SK-N-SH (cell line): ENCODE measurements at regions not wholly inside any gene's neighbourhood (a gene's known extent, or its start where the extent isn't known, plus 50 kb on each side); places are given as distances from the start of the nearest gene placed in this dataset.

Experiments used
- CTCF ChIA-PET: fragments of 300-600, 350-600 bp; formaldehyde crosslinking; extraction: SDS; loops from one replicate; lab custom pipeline; 2021; lab: Yijun Ruan, JAX
- POLR2A ChIA-PET: fragments of 350-600 bp; sonication (Branson Sonifier 250); formaldehyde crosslinking; extraction: SDS; loops from one replicate; lab custom pipeline; 2020; ENCODE audit warnings: antibody characterized with exemption, inconsistent platforms; lab: Yijun Ruan, JAX
- DNase-seq: peaks from one replicate; pipeline ENCODE4 v3.0.0; 2012
- H2AFZ ChIP-seq: fragments of 200-600 bp; sonication (generic); 2 replicates; pipeline ENCODE4 v1.8.1; 2016; ENCODE audit warnings: antibody characterized with exemption, mild to moderate bottlenecking, low read depth
- H3F3A ChIP-seq: fragments of 200-600 bp; sonication (generic); replicated peaks from 2 replicates; pipeline ENCODE3; 2016; ENCODE audit warnings: antibody characterized with exemption, mild to moderate bottlenecking; ENCODE audit not compliant: insufficient read depth
- H3K27ac ChIP-seq, 2 experiments: fragments of 200-500 bp in 1 of 2; fragments of 200-600 bp in 1 of 2; sonication (Bioruptor generic) in 1 of 2; sonication (generic), shearing (Covaris generic) in 1 of 2; 2 replicates each; pipeline versions ENCODE4 v1.5.1 to v1.6.1; 2014 to 2016; ENCODE audit warnings: low read depth in 2 of 2, inconsistent platforms in 1 of 2, low read length in 1 of 2, mild to moderate bottlenecking in 1 of 2, mixed read lengths in 1 of 2
- H3K27me3 ChIP-seq: fragments of 200-600 bp; sonication (generic), shearing (Covaris generic); 2 replicates; pipeline ENCODE4 v1.6.1; 2016; ENCODE audit warnings: mixed run types; ENCODE audit not compliant: insufficient read depth
- H3K36me3 ChIP-seq, 2 experiments: fragments of 200-500 bp in 1 of 2; fragments of 200-600 bp in 1 of 2; sonication (Bioruptor generic) in 1 of 2; sonication (generic) in 1 of 2; replicated peaks in 1 of 2; 2 replicates each; pipeline versions ENCODE3 to v1.5.1; 2014 to 2016; ENCODE audit warnings: low read length in 1 of 2, mild to moderate bottlenecking in 1 of 2; ENCODE audit not compliant: insufficient read depth in 2 of 2, control insufficient read depth in 1 of 2
- H3K4me1 ChIP-seq, 2 experiments: fragments of 200-500 bp in 1 of 2; fragments of 200-600 bp in 1 of 2; sonication (Bioruptor generic) in 1 of 2; sonication (generic), shearing (Covaris generic) in 1 of 2; 2 replicates each; pipeline versions ENCODE4 v1.5.1 to v1.6.1; 2014 to 2016; ENCODE audit warnings: low read depth in 1 of 2, low read length in 1 of 2, mixed run types in 1 of 2; ENCODE audit not compliant: insufficient read depth in 2 of 2, control insufficient read depth in 1 of 2
- H3K4me2 ChIP-seq: fragments of 200-600 bp; sonication (generic), shearing (Covaris generic); 2 replicates; pipeline ENCODE4 v1.6.1; 2017; ENCODE audit warnings: mixed run types
- H3K4me3 ChIP-seq, 2 experiments: fragments of 200-500 bp in 1 of 2; fragments of 200-600 bp in 1 of 2; sonication (Bioruptor generic) in 1 of 2; sonication (generic), shearing (Covaris generic) in 1 of 2; 2 replicates each; pipeline versions ENCODE4 v1.5.1 to v1.8.1; 2014 to 2016; ENCODE audit warnings: low read depth in 2 of 2, inconsistent platforms in 1 of 2, low read length in 1 of 2, mild to moderate bottlenecking in 1 of 2, mixed read lengths in 1 of 2, moderate library complexity in 1 of 2
- H3K79me2 ChIP-seq: fragments of 200-600 bp; sonication (generic); 2 replicates; pipeline ENCODE4 v1.8.1; 2017; ENCODE audit warnings: mild to moderate bottlenecking; ENCODE audit not compliant: insufficient read depth
- H3K9ac ChIP-seq: fragments of 200-600 bp; sonication (generic); 2 replicates; pipeline ENCODE4 v1.6.1; 2017; ENCODE audit warnings: mixed run types
- H3K9me2 ChIP-seq: fragments of 200-600 bp; sonication (generic); 2 replicates; pipeline ENCODE4 v1.6.1; 2017; ENCODE audit warnings: mixed run types
- H3K9me3 ChIP-seq: fragments of 200-600 bp; sonication (generic); 2 replicates; pipeline ENCODE4 v1.6.1; 2017; ENCODE audit warnings: mixed run types, mild to moderate bottlenecking, moderate library complexity
- H4K20me1 ChIP-seq: fragments of 200-600 bp; sonication (generic); 2 replicates; pipeline ENCODE4 v1.6.1; 2017; ENCODE audit warnings: mild to moderate bottlenecking, mixed run types; ENCODE audit not compliant: insufficient read depth
- ELF1 ChIP-seq: IDR thresholded peaks from 2 replicates; pipeline ENCODE4 v1.4.0; 2012
- EZH2phosphoT487 ChIP-seq: fragments of 200-600 bp; sonication (generic); IDR thresholded peaks from 2 replicates; pipeline ENCODE4 v1.6.1; 2017; ENCODE audit warnings: low read depth, mixed run types, mild to moderate bottlenecking, antibody characterized with exemption, moderate library complexity, borderline replicate concordance
- FOSL2 ChIP-seq: IDR thresholded peaks from 2 replicates; pipeline ENCODE4 v1.4.0; 2012; ENCODE audit warnings: low read depth, mild to moderate bottlenecking, moderate library complexity, borderline replicate concordance
- GATA2 ChIP-seq: sonication (generic); formaldehyde crosslinking; IDR thresholded peaks from 2 replicates; pipeline ENCODE4 v1.5.0; 2020; ENCODE audit warnings: mild to moderate bottlenecking, missing genetic modification reagents
- MXI1 ChIP-seq: IDR thresholded peaks from 2 replicates; pipeline ENCODE4 v1.6.1; 2012; ENCODE audit warnings: mild to moderate bottlenecking, low read depth, low read length, improper control_type of control experiment
- NFIC ChIP-seq: IDR thresholded peaks from 2 replicates; pipeline ENCODE4 v1.4.0; 2012; ENCODE audit warnings: borderline replicate concordance
- NRF1 ChIP-seq: IDR thresholded peaks from 2 replicates; pipeline ENCODE4 v1.6.1; 2012; ENCODE audit warnings: low read depth, mild to moderate bottlenecking, low read length
- RCOR1 ChIP-seq: fragments of 150-350 bp; IDR thresholded peaks from 2 replicates; pipeline ENCODE4 v1.6.1; 2017; ENCODE audit warnings: antibody characterized with exemption, low read length
- SIN3A ChIP-seq: IDR thresholded peaks from 2 replicates; pipeline ENCODE4 v1.6.1; 2012; ENCODE audit warnings: low read depth, mild to moderate bottlenecking, low read length, moderate library complexity, borderline replicate concordance
- SMC3 ChIP-seq: IDR thresholded peaks from 2 replicates; pipeline ENCODE4 v1.6.1; 2012; ENCODE audit warnings: low read depth, low read length, improper control_type of control experiment
- TEAD4 ChIP-seq: IDR thresholded peaks from 2 replicates; pipeline ENCODE4 v1.4.0; 2012; ENCODE audit warnings: mild to moderate bottlenecking, borderline replicate concordance; ENCODE audit not compliant: insufficient read depth
- WGBS: methylation state at CpG from one replicate; pipeline ENCODE4 v1.1.6; 2017; ENCODE audit warnings: low lambda C conversion rate; 5-methylcytosine and 5-hydroxymethylcytosine counted together
- TF ChIP-seq, protein P1 (sequence below): fragments of 150-350 bp; IDR thresholded peaks from 2 replicates; pipeline ENCODE4 v1.6.1; 2016; ENCODE audit warnings: mild to moderate bottlenecking, low read depth, low read length
- TF ChIP-seq, protein P2 (sequence below): fragments of 200-600 bp; sonication (generic); IDR thresholded peaks from 2 replicates; pipeline ENCODE4 v1.6.1; 2017; ENCODE audit warnings: antibody characterized with exemption, mild to moderate bottlenecking, moderate library complexity
- TF ChIP-seq, protein P3 (sequence below): IDR thresholded peaks from 2 replicates; pipeline ENCODE4; 2012
- TF ChIP-seq, protein P4 (sequence below): IDR thresholded peaks from 2 replicates; pipeline ENCODE4 v1.4.0; 2012; ENCODE audit warnings: low read depth, borderline replicate concordance

DNA sequence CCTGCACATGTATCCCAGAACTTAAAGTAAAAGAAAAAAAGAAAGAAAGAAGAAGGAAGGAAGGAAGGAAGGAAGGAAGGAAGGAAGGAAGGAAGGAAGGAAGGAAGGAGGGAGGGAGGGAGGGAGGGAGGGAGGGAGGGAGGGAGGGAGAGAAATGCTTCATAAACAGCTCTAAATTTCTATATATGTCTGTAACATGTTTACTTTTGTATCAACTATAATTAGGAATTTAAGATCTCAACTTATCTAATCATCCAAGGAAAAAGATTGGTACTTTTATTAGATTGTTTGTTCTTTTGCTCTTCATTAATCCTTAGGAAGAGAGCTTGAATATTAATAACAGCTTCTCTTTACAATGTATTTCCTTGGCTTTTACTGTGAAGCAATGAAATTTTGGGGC, 195.4 kb upstream of the PRMT6 start:
- Histone ChIP-seq H3K79me2 (no peaks in the 10 kb centered on the region), H3K9me2 (no peaks in the 10 kb centered on the region), H3F3A (no peaks in the 10 kb centered on the region), H3K4me2 (no peak overlapping the region), H2AFZ (no peak overlapping the region), H3K27me3 (no peaks in the 10 kb centered on the region), H3K4me1 (no peaks in the 10 kb centered on the region; a peak in 1 of 4 replicates), H3K9me3 (no peaks in the 10 kb centered on the region), H3K27ac (no peak overlapping the region), H3K9ac (no peak overlapping the region), H3K4me3 (no peak overlapping the region), H3K36me3 (no peaks in the 10 kb centered on the region), H4K20me1 (no peaks in the 10 kb centered on the region)
- TF ChIP-seq ELF1: no peak
- TF ChIP-seq SIN3A: no peak
- no peak for TF ChIP-seq NRF1
- TF ChIP-seq, protein P1, sequence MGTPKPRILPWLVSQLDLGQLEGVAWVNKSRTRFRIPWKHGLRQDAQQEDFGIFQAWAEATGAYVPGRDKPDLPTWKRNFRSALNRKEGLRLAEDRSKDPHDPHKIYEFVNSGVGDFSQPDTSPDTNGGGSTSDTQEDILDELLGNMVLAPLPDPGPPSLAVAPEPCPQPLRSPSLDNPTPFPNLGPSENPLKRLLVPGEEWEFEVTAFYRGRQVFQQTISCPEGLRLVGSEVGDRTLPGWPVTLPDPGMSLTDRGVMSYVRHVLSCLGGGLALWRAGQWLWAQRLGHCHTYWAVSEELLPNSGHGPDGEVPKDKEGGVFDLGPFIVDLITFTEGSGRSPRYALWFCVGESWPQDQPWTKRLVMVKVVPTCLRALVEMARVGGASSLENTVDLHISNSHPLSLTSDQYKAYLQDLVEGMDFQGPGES: no peak
- TF ChIP-seq, protein P2, sequence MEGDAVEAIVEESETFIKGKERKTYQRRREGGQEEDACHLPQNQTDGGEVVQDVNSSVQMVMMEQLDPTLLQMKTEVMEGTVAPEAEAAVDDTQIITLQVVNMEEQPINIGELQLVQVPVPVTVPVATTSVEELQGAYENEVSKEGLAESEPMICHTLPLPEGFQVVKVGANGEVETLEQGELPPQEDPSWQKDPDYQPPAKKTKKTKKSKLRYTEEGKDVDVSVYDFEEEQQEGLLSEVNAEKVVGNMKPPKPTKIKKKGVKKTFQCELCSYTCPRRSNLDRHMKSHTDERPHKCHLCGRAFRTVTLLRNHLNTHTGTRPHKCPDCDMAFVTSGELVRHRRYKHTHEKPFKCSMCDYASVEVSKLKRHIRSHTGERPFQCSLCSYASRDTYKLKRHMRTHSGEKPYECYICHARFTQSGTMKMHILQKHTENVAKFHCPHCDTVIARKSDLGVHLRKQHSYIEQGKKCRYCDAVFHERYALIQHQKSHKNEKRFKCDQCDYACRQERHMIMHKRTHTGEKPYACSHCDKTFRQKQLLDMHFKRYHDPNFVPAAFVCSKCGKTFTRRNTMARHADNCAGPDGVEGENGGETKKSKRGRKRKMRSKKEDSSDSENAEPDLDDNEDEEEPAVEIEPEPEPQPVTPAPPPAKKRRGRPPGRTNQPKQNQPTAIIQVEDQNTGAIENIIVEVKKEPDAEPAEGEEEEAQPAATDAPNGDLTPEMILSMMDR: no peak
- TF ChIP-seq RCOR1: no peak
- no peak for TF ChIP-seq FOSL2
- no peak for TF ChIP-seq MXI1
- TF ChIP-seq, protein P3, sequence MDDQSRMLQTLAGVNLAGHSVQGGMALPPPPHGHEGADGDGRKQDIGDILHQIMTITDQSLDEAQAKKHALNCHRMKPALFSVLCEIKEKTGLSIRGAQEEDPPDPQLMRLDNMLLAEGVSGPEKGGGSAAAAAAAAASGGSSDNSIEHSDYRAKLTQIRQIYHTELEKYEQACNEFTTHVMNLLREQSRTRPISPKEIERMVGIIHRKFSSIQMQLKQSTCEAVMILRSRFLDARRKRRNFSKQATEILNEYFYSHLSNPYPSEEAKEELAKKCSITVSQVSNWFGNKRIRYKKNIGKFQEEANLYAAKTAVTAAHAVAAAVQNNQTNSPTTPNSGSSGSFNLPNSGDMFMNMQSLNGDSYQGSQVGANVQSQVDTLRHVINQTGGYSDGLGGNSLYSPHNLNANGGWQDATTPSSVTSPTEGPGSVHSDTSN: no peak
- CTCF ChIA-PET: no interaction called here
- DNase-seq: no peak
- POLR2A ChIA-PET: no interaction called here

DNA sequence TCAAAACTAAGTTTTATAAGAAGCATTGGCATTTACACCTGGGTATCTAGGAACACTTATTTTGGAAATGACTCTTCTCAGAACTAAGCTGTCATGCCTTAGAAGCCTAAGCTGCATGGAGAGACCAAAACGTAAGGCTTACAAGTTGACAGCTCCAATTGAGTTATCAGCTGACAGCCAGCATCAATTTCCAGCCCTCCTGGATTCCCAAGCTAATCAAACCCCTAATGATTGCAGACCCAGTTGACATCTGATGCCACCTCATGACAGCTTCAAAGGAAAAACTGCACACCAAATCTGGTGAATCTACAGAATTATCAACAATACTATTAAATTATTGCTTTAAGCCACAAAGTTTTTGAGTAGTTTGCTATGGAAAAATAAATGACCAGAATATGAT, 187.6 kb upstream of the PRMT6 start:
- H3K27me3 ChIP-seq: no peaks in the 10 kb centered on the region
- no peaks in the 10 kb centered on the region for H3K9me2 ChIP-seq
- no peak for TF ChIP-seq ELF1
- no peak for TF ChIP-seq EZH2phosphoT487
- TF ChIP-seq RCOR1: no peak
- no peak for TF ChIP-seq SMC3
- TF ChIP-seq TEAD4: no peak
- TF ChIP-seq, protein P4, sequence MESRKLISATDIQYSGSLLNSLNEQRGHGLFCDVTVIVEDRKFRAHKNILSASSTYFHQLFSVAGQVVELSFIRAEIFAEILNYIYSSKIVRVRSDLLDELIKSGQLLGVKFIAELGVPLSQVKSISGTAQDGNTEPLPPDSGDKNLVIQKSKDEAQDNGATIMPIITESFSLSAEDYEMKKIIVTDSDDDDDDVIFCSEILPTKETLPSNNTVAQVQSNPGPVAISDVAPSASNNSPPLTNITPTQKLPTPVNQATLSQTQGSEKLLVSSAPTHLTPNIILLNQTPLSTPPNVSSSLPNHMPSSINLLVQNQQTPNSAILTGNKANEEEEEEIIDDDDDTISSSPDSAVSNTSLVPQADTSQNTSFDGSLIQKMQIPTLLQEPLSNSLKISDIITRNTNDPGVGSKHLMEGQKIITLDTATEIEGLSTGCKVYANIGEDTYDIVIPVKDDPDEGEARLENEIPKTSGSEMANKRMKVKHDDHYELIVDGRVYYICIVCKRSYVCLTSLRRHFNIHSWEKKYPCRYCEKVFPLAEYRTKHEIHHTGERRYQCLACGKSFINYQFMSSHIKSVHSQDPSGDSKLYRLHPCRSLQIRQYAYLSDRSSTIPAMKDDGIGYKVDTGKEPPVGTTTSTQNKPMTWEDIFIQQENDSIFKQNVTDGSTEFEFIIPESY: no peak
- no peak for TF ChIP-seq NFIC
- no peak for TF ChIP-seq GATA2
- TF ChIP-seq NRF1: no peak
- TF ChIP-seq MXI1: no peak
- TF ChIP-seq, all 33 proteins: peak for 0
- WGBS: 0% methylated on average over 1 of the region's 1 CpG
- no peak overlapping the region for H3K4me2 ChIP-seq
- no peak for DNase-seq
- no peaks in the 10 kb centered on the region for H3K4me1 ChIP-seq
- H3K79me2 ChIP-seq: no peaks in the 10 kb centered on the region
- no peaks in the 10 kb centered on the region for H3K36me3 ChIP-seq
- H3K4me3 ChIP-seq: no peak overlapping the region
- H2AFZ ChIP-seq: no peak overlapping the region
- POLR2A ChIA-PET: no interaction called here
- CTCF ChIA-PET: no interaction called here
- no peaks in the 10 kb centered on the region for H3K9me3 ChIP-seq
- no peak overlapping the region for H3K27ac ChIP-seq
- H4K20me1 ChIP-seq: no peaks in the 10 kb centered on the region
- no peak overlapping the region for H3K9ac ChIP-seq
- H3F3A ChIP-seq: no peaks in the 10 kb centered on the region
